ENCODE measurements at regions not wholly inside any gene's neighbourhood (a gene's known extent, or its start where the extent isn't known, plus 50 kb on each side); places are given as distances from the start of the nearest gene placed in this dataset.

- no peak for TF ChIP-seq CTCF (IDR thresholded peaks at IDR 0.05)
- no peak for TF ChIP-seq ZFX (IDR thresholded peaks at IDR 0.05; ENCODE audit: borderline replicate concordance)
Observed at GRCh38 chr1:221644145-221644448, 97.8 kb downstream of the DUSP10 start.

GRCh38 chr1:221644663-221645258, 97.1 kb downstream of the DUSP10 start:
- TF ChIP-seq ZFX (IDR thresholded peaks at IDR 0.05; ENCODE audit: borderline replicate concordance) (no peak), CTCF (IDR thresholded peaks at IDR 0.05) (no peak)
- H3K27ac ChIP-seq: no peak overlapping the region

More at GRCh38 chr1:221644145-221644448, 97.8 kb downstream of the DUSP10 start:
- no peak overlapping the region for H3K27ac ChIP-seq

GRCh38 chr1:221648201-221648600, 93.7 kb downstream of the DUSP10 start:
- no peak overlapping the region for H3K27ac ChIP-seq
- TF ChIP-seq CTCF (IDR thresholded peaks at IDR 0.05) (no peak), ZFX (IDR thresholded peaks at IDR 0.05; ENCODE audit: borderline replicate concordance) (no peak)
